ENCODE measurements at regions not wholly inside any gene's neighbourhood (a gene's known extent, or its start where the extent isn't known, plus 50 kb on each side); places are given as distances from the start of the nearest gene placed in this dataset.

- no peak for DNase-seq (ENCODE audit: low spot score, unreplicated experiment)
- H3K4me3 Mint-ChIP-seq (ENCODE audit: low read depth) = no peak overlapping the region
- H3K9me3 Mint-ChIP-seq (ENCODE audit: low read depth) = no peaks in the 10 kb centered on the region
- TF ChIP-seq CTCF (IDR thresholded peaks at IDR 0.05; ENCODE audit: unreplicated experiment) = no peak
- H3K36me3 Mint-ChIP-seq (ENCODE audit: insufficient read depth) = no peaks in the 10 kb centered on the region
- H3K27ac Mint-ChIP-seq = no peak overlapping the region
- peaks cover 17% of the 10 kb centered on the region for H3K4me1 Mint-ChIP-seq (ENCODE audit: low read depth)
- H3K27me3 Mint-ChIP-seq = peaks cover 31% of the 10 kb centered on the region
Measured at GRCh38 chr16:85472514-85472913, 140.6 kb upstream of the GSE1 start.

GRCh38 chr16:85473323-85473722 lies 139.8 kb upstream of the GSE1 start:
- Mint-ChIP-seq H3K9me3 (ENCODE audit: low read depth) (no peaks in the 10 kb centered on the region), H3K27ac (no peak overlapping the region), H3K36me3 (ENCODE audit: insufficient read depth) (no peaks in the 10 kb centered on the region), H3K27me3 (peaks cover 30% of the 10 kb centered on the region), H3K4me1 (ENCODE audit: low read depth) (peaks cover 17% of the 10 kb centered on the region), H3K4me3 (ENCODE audit: low read depth) (no peak overlapping the region)
- TF ChIP-seq CTCF (IDR thresholded peaks at IDR 0.05; ENCODE audit: unreplicated experiment) = no peak
- DNase-seq (ENCODE audit: low spot score, unreplicated experiment) = no peak

DNA sequence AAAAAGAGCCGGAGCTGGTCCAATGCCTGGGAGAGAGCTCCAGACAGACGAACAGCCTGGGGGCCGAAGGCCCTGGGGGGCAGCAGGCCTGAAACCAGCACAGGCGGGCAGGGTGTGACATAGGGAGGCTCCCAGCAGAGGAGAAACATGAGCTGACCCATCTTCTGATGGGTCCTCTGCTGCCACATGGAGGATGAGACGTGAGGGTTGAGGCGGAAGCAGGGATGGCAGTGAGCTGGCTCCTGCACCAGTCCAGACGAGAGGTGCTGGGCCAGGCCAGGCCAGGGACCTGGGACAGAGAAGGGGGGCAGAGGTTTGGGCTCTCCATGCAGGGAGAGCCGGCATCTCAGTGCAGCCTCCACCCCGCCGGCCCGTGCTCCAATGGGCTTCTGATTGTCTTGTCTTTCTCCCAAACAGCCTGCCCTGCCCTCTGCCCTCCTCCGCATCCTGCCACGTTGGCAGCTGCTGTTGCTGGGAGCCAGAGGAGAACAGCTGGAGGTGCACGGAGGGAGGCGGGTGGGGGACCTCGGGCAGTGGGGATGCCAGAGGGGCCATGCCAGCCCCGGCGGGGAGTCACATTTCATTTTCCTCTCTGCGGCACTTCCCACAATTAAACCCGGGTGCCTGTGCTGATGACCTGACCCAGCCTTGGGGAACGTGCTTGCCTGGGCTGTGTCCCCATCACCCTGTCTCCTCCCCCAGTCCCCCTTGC lies 139.1 kb upstream of the GSE1 start:
- H3K4me3 Mint-ChIP-seq (ENCODE audit: low read depth) = no peak overlapping the region
- DNase-seq (ENCODE audit: low spot score, unreplicated experiment) = no peak
- H3K4me1 Mint-ChIP-seq (ENCODE audit: low read depth) = peaks cover 17% of the 10 kb centered on the region
- H3K36me3 Mint-ChIP-seq (ENCODE audit: insufficient read depth) = no peaks in the 10 kb centered on the region
- no peaks in the 10 kb centered on the region for H3K9me3 Mint-ChIP-seq (ENCODE audit: low read depth)
- H3K27ac Mint-ChIP-seq = no peak overlapping the region
- H3K27me3 Mint-ChIP-seq = peaks cover 30% of the 10 kb centered on the region
- no peak for TF ChIP-seq CTCF (IDR thresholded peaks at IDR 0.05; ENCODE audit: unreplicated experiment)

GRCh38 chr16:85474621-85475217 lies 138.4 kb upstream of the GSE1 start:
- DNase-seq (ENCODE audit: low spot score, unreplicated experiment) = no peak
- Mint-ChIP-seq H3K9me3 (ENCODE audit: low read depth) (no peaks in the 10 kb centered on the region), H3K4me3 (ENCODE audit: low read depth) (no peak overlapping the region), H3K4me1 (ENCODE audit: low read depth) (peaks cover 17% of the 10 kb centered on the region), H3K27me3 (peaks cover 30% of the 10 kb centered on the region), H3K27ac (no peak overlapping the region), H3K36me3 (ENCODE audit: insufficient read depth) (no peaks in the 10 kb centered on the region)
- no peak for TF ChIP-seq CTCF (IDR thresholded peaks at IDR 0.05; ENCODE audit: unreplicated experiment)

GRCh38 chr16:85475233-85475632 lies 137.9 kb upstream of the GSE1 start:
- no peaks in the 10 kb centered on the region for H3K36me3 Mint-ChIP-seq (ENCODE audit: insufficient read depth)
- peaks cover 17% of the 10 kb centered on the region for H3K4me1 Mint-ChIP-seq (ENCODE audit: low read depth)
- no peak for TF ChIP-seq CTCF (IDR thresholded peaks at IDR 0.05; ENCODE audit: unreplicated experiment)
- no peak for DNase-seq (ENCODE audit: low spot score, unreplicated experiment)
- no peaks in the 10 kb centered on the region for H3K9me3 Mint-ChIP-seq (ENCODE audit: low read depth)
- H3K27ac Mint-ChIP-seq = peak overlapping the region; percentile 35
- no peak overlapping the region for H3K4me3 Mint-ChIP-seq (ENCODE audit: low read depth)
- H3K27me3 Mint-ChIP-seq = peaks cover 30% of the 10 kb centered on the region
